ENCODE measurements at regions not wholly inside any gene's neighbourhood (a gene's known extent, or its start where the extent isn't known, plus 50 kb on each side); places are given as distances from the start of the nearest gene placed in this dataset.

DNA sequence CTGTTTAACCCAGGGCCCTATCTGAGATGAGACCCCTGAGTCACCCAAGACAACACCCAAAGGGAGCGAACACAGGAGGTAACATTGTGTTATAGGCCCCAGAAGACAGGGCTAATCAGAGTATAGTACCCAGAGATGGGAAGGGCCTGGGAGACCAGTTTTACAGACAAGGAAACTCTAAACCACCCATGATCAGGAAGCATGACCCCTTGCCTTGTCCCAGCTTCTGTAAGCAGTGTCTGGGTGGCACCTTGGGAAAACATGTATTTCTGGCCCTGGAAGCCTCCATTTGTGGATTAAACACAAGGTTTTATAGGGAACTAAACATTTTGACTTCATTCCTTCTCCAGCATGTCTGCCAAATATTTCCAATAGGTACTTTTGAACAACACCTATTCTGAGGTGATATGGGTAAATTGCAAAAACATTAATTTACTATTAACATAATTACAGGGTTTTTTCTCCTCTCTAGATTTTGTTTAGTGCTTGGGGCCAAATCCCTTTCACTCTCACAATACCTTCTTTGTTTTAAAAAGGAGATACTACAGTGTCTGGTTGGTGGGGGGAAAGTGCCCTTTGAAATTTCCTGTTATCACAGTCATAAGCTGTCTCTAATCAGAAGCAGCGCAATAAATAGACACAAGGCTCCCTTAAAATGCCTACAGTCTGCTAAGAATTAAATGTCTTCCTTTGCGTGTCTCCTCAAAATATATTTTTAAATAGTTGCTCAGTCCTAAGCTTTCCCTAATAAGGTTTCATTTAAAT, 341.1 kb downstream of the BCL11A start:
- TF ChIP-seq, protein P1, sequence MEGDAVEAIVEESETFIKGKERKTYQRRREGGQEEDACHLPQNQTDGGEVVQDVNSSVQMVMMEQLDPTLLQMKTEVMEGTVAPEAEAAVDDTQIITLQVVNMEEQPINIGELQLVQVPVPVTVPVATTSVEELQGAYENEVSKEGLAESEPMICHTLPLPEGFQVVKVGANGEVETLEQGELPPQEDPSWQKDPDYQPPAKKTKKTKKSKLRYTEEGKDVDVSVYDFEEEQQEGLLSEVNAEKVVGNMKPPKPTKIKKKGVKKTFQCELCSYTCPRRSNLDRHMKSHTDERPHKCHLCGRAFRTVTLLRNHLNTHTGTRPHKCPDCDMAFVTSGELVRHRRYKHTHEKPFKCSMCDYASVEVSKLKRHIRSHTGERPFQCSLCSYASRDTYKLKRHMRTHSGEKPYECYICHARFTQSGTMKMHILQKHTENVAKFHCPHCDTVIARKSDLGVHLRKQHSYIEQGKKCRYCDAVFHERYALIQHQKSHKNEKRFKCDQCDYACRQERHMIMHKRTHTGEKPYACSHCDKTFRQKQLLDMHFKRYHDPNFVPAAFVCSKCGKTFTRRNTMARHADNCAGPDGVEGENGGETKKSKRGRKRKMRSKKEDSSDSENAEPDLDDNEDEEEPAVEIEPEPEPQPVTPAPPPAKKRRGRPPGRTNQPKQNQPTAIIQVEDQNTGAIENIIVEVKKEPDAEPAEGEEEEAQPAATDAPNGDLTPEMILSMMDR (IDR thresholded peaks at IDR 0.05) = no peak
- TF ChIP-seq POLR2A (IDR thresholded peaks at IDR 0.05) (no peak), POLR2AphosphoS5 (IDR thresholded peaks at IDR 0.05) (no peak)
